GM12878 (cell line): ENCODE measurements at regions not wholly inside any gene's neighbourhood (a gene's known extent, or its start where the extent isn't known, plus 50 kb on each side); places are given as distances from the start of the nearest gene placed in this dataset.

Experiments used
- ESRRA ChIP-seq: IDR thresholded peaks from 2 replicates; pipeline ENCODE4 v1.6.1; 2012; ENCODE audit warnings: mild to moderate bottlenecking, low read length, improper control_type of control experiment
- MXI1 ChIP-seq: fragments of 150-350 bp; IDR thresholded peaks from 2 replicates; pipeline ENCODE4 v1.6.1; 2011; ENCODE audit warnings: low read depth, mild to moderate bottlenecking, inconsistent platforms, low read length, improper control_type of control experiment
- RAD51 ChIP-seq: fragments of 450-650 bp; IDR thresholded peaks from 2 replicates; pipeline ENCODE4 v1.6.1; 2016; ENCODE audit warnings: moderate library complexity, mild to moderate bottlenecking, inconsistent platforms
- RFX5 ChIP-seq: IDR thresholded peaks from 2 replicates; pipeline ENCODE4 v1.6.1; 2011; ENCODE audit warnings: low read depth, low read length, improper control_type of control experiment
- SMC3 ChIP-seq: IDR thresholded peaks from 2 replicates; pipeline ENCODE4 v1.6.1; 2011; ENCODE audit warnings: low read length, improper control_type of control experiment, borderline replicate concordance

DNA sequence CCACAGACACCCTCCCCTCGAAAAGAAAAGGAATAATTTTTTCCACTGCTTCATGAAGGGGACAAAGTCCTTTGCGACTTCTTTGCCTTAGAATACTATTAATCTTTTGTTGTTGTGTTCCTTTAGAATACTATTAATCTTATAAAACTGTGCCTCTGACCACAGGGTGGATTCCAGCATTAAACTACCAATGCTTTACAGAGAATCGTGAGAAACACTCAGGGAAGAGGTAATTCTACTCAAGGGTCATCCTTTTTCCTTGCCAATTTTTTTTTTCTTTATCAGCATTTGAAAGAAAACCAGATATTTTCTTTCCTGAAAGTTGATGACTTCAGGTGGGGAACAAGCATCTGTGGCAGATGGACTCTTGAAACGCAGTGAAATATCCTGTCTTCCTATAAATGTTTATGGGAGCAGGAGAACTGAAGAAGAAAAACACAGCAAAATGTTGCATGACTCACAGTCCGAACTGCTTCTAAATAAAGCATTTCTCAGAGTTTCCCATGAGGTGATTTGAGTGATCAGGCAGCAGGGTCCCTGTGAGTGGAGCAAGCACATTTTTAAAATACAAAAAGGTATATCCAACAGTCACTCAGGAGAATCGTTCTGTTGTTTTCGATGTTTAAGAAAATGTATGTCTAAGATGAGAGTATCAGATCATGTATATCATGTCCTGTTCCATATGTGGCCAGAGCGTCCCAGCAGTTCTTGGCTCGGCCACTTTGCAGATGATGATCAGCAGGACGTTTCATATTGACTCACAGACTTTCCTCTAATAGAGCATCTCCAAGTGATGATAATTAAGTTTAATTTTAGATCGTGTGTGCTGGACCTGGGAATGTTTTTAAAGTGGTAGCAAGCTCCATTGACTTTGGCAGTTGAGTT lies 154.2 kb upstream of the RUNX1 start:
- TF ChIP-seq ESRRA (no peak), MXI1 (no peak), RFX5 (no peak), SMC3 (no peak), RAD51 (no peak)
